GM19395 (cell line): ENCODE measurements at regions not wholly inside any gene's neighbourhood (a gene's known extent, or its start where the extent isn't known, plus 50 kb on each side); places are given as distances from the start of the nearest gene placed in this dataset.

ENCODE experiments used
- ATAC-seq: cut with Tn5 transposase; IDR thresholded peaks from one replicate; pipeline ENCODE4 v1.9.1; 2021; ENCODE audit warnings: mild to moderate bottlenecking, moderate library complexity; ENCODE audit not compliant: unreplicated experiment

DNA sequence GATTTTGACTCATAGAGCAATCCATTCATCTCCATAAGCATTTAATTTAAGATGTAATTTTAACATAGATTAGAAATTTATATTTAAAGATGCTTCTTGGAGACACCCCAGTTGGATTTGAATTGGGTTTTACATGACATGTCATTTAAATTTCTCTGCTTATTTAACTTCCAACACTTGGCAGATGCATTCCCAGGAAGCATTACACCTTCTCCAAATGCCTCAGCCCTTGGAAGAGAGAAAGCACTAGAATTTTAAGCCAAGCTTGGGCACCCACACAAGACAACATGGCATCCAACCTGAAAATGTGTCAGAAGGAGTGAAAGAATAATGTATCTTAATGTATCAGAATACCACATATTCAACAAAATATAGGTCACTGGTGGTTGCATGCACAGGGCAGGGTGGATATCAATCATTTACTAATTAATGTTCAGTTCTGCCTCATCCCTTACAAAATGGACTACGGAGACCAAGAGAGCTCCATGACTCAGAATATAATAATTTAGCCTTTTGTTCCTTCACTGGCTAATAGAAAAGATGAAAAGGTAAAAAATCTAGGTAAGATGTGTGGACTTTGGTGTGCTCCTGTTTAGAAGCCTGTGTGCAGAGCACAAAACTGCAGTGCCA lies 541.7 kb upstream of the SORCS1 start:
- ATAC-seq, result no peak

DNA sequence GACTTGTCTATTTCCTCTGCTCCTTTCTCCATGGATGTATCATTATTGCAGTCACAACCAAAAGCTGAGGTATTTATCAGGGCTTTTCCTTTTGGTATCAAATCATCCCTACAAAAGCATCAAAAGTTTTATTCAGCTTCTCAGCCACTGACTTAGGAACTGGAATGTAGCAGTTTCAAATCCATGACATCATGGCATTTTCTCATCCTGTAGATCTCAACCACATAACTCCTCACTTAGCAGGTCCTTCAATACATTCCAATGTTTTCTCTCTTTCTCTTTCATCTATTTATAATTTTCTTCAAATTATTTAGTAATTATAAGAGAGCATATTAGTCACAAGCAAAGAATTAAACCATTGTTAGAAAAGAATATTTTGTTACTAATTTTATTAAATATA lies 537.4 kb upstream of the SORCS1 start:
- ATAC-seq, result no peak

DNA sequence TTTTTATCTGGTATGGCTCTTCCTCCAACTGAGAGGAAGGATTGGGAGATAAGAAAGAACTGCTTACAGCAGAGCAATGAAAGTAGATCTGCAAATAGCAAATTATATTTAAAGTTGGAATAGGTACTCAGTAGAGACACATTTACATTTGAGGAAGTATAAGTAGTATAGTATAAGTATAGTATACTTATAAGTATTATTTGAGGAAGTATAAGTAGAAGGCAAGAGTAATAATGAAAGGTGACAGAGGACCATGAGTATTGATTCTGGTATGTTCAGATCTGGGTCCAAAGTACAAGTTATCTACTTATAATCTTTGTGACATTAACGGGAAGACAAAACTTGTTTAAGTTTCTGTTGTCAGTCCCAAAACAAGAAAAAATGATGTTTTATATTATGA lies 527.6 kb upstream of the SORCS1 start:
- no peak for ATAC-seq

DNA sequence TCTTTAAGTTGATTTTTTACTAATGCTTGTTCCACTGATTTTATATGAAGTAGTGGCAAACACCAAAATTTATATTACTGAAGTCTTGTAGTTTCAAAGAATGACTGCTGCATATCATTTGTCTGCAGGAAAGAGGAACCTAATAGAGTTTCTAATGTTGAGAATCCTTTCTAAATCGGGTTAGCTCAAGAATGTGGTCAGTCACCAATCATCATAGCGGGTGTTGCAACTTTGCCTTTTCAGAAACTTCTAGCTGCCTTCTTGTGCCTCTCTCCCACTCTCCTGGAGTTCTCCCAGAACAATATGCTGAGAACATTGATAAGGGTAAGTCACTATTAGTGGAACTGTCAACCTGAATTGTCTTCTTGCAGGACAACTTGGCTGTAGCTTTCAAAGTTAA lies 524.8 kb upstream of the SORCS1 start:
- ATAC-seq, result peak; percentile 64

DNA sequence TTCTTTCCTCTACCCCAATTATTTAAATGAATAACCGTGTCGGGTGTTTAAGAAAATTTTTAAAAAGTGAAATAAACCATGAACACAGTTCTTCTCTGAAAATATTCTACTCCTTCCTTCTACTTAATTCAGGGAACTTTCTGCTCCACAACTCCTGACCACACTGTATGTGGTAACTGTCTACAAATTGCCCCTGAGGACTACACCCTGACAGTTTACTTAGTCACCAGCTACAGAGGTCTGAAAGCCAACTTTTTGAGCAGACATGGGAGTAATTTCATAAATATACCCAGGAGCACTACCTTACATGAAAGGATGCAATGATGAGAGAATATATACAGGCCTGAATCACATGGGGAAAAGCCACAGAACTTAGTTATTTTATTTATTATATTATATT lies 523.2 kb upstream of the SORCS1 start:
- no peak for ATAC-seq

DNA sequence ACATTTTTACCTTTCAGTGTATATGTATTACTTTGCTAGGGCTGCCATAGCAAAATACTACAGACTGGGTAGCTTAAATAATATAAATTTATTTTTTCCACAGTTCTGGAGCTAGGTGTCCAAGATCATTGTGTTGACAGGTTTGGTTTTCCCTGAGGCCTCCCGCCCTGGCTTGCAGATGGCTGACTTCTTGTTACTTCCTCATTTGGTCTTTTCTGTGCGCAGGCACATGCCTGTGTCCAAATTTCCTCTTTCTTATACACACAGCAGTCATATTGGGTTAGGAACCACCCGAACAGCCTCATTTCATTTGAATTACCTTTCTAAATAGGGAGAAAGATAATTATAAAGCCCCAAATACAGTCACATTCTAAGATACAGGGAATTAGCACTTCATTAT lies 521.6 kb upstream of the SORCS1 start:
- no peak for ATAC-seq

DNA sequence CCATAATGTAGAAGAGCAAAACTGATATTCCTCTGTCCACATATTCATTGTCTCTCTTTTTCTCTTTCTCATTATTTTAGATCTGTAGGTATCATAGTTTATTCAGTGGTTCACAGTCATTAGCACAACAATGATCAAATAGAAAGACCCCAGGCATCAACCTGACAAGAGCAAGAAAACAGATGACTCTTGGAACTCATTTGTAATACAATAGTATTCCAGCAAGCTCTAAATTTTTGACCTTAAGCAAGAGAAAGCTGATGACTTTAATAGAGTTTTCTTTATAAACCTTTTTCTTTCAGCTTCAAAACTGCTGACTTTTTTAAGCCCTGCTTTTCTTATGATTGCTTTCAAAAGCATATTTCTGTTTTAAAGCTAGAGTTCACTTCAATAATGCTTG lies 507.5 kb upstream of the SORCS1 start:
- ATAC-seq, result no peak

DNA sequence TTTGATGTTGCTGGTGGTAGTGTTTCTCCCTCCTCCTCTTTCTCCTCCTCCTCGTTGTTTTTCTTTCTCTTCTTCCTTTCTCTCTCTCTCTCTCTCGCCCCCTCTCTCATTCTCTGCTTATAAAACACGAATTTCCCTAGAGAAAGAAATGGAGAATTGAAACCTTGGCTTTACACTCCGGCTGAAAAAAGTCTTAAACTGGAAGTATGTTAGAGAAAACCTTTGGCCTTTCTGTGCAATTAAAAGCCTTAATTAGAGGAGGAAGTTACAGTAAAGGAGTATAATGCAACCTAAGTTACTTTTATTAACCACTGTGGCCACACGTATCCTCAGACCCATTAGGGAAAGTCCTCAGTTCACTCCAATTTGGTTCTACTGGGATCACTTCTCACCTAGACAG lies 501.7 kb upstream of the SORCS1 start:
- no peak for ATAC-seq

DNA sequence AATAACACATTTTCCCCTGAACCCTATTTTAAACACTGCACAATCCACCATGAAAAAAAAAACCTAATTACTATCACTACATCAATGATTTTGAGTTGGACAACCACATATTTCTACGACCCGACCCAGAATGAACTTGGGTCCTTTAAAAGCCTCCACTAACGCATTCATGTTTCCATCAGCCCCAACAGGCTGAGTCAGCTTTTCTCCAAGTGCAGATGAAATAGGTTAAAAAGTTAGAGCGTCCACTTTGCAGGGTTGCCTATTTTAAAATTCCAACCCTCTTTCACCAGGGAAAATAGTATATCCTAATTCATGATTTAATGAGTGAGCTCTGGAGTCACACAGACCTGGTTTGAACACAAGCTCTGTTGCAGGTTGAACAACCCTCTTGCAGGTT lies 501.0 kb upstream of the SORCS1 start:
- ATAC-seq, result no peak

DNA sequence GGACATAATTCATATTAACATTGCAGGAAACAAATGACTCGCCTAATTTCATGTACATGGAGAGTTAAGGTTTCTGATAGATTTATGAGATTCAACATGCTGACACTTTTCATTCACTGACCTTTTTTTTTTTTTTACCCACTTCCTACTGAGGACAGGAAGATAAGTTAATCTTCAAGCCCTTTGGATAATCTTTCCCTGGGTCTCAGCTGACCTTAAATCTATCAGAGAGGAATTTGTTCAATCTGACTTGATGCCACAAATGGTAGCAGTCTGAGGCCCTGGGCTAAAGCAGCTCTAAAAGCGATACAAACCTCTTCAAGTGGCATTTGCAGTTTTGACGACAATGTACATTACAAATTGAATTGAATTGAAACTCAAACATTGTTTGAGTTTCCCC lies 493.3 kb upstream of the SORCS1 start:
- no peak for ATAC-seq

DNA sequence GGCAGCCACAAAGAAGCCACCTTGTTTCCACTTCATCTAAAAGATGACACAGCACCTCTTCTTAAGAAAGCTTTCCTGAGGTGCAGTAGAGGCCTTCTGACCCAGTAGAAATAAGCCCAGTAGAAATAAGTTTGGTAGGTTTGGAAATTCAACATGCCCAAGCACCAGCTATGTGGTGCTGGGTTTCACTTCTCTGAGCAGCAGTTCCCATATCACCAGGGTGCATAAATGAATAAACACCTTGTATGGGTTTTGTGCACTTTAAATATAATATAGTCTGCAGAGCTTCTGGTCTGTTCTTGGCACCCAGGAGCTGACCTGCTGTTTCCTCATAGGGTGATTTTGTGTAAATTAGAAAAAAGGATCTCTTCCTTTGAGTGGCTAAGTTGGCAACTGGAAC lies 492.4 kb upstream of the SORCS1 start:
- ATAC-seq, result no peak

DNA sequence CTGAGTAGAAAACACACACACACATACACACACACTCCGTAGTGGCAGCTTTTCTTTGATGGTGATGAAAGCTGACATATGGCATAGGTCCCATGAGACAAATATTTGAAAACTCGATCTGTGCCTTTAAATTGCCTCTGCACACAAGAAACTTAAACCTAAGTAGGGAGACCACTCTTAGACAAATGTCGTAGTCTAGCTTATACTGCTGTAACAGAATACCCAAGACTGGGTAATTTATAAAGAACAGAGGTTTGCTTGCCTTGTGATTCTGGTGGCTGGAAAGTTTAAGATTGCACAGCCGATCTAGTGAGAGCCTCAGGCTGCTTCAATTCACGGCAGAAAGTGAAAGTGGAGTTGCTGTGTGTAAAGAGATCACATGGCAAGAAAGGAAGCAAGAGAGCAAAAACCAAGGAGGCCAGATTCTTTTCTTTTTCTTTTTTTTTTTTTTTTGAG lies 489.4 kb upstream of the SORCS1 start:
- peak; percentile 93 for ATAC-seq

DNA sequence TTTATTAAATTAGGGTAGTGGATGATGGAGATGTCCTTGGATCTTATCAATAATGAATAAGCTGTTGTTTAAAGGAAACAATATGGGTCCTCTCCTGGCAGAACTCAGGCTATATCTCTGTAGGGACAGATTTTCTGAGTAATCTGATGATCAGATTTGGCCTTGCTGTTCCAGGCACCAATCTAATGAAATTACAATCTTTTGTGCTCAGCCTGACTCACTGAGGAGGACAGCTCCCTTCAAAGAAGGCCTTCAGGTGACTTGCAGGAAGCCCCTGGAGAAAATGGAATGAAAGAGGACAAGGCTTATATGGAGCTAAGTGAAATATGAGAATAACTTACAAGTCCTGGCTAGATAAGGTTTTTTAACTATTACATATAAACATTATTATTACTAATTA lies 486.4 kb upstream of the SORCS1 start:
- ATAC-seq, result no peak

DNA sequence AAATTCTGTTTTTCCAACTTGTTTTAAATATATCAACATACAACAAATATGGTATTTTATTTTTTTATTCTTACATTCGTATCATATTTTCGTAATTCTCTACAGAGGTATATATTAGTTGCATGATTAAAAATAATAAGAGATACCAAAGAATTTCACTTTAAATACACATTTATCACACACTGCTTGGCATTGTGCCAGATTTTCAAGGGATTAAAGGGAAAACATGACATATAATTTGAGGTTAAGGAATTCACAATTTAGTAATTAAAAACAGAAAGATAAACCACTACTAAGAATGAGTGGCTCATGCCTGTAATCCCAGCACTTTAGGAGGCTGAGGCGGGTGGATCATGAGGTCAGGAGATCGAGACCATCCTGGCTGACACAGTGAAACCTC lies 484.7 kb upstream of the SORCS1 start:
- no peak for ATAC-seq

DNA sequence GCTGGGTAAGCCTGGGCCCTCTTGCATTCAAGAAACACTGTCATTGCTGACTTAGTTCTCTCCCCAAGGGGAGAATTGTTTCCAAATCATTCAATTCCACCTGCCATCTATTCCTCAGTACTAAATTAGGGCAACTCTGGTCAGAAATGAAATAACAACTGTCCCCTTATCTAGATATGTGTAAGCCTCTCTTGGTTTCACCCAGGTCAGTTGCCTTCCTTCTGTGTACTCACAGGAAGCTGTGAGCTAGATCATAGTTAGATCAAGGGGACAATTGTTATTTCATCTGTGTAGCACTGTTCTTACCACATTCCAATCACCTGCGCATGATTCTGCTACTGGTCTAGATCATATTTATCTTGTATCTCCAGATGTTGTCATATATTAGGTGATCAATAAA lies 483.0 kb upstream of the SORCS1 start:
- no peak for ATAC-seq

DNA sequence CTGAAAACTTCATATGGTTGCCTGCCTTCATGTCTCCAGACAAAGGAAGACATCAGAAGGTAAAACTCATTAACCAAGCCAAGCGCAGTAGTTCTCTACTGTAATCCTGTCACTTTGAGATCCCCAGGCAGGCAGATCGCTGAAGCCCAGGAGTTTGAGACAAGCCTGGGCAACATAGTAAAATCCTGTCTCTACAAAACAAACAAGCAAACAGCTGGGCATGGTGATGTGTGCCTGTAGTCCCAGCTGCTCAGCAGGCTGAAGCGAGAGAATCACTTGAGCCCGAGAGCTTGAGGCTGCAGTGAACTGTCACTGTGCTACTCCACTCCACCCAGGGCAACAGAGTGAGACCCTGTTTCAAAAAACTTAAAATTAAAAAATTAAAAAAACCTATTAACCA lies 467.4 kb upstream of the SORCS1 start:
- no peak for ATAC-seq

DNA sequence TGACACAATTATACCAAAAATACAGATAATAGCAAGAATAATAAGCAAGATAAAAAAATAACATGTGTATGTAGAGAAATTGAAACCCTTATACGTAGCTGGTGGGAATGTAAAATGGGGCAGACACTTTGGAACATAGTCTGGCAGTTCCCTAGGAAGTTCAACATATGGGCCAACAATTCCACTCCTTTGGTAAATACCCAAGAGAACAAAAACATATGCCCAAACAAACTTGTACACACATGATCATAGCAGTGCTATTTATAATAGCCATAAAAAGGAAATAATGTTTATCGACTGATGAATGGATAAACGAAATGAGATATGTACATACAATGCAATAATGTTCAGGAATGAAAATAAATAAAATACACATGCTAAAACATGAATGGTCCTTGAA lies 462.4 kb upstream of the SORCS1 start:
- no peak for ATAC-seq

DNA sequence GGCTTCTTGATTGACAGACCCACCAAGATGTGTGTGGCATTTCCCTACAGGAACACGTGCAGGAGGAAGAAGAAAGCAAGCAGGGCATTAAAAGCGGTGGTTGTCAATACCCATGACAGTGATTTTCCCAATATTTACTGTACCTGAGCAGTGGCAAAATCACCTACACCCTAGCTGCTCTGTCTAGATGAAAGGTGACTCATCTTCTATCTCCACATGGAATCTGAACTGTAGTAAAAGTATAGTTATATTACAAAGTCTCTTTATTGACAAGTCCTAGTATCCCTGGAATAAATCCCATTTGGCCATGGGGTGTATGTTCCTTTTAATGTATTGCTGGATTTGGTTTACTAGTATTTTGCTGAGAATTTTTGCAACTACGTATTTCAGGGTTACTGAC lies 458.8 kb upstream of the SORCS1 start:
- no peak for ATAC-seq

DNA sequence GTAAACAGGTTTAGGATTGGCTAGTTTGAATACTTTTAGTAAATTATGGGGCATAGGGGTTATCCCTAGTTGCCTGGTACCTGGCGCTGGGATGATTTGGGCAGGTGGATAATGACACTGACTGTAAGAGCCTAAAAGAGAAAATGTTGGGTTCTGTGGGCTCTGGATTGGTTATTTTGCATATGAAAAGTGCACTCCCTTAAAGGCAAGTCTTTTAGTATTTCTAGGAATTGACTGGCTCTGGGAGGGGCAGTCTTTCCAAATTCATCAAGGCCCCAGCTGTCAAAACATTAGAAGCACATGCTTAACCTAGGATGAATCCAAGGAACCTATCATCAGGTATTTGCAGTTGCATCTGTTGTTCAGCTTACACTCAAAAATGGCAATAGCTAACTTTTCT lies 454.6 kb upstream of the SORCS1 start:
- no peak for ATAC-seq

DNA sequence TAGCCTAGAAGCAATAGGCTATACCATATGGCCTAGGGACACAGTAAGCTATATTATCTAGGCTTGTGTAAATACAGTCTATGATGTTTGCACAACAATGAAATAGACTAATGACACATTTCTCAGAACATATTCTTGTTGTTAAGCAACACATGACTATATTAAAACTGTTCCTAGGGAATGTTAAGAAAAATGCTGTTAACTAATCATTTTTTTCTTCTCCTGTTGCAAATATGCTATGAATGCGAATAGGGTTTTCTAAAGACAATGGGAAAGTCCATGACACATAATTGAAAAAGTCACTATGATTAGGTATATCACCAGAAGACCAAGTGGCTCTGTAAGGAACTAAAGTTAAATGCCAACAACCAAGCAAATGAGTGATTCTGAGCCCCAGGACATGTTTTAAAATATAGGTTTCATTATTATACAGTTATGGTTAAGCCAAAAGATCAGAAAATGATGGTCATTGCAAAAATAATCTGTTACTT lies 454.0 kb upstream of the SORCS1 start:
- no peak for ATAC-seq

DNA sequence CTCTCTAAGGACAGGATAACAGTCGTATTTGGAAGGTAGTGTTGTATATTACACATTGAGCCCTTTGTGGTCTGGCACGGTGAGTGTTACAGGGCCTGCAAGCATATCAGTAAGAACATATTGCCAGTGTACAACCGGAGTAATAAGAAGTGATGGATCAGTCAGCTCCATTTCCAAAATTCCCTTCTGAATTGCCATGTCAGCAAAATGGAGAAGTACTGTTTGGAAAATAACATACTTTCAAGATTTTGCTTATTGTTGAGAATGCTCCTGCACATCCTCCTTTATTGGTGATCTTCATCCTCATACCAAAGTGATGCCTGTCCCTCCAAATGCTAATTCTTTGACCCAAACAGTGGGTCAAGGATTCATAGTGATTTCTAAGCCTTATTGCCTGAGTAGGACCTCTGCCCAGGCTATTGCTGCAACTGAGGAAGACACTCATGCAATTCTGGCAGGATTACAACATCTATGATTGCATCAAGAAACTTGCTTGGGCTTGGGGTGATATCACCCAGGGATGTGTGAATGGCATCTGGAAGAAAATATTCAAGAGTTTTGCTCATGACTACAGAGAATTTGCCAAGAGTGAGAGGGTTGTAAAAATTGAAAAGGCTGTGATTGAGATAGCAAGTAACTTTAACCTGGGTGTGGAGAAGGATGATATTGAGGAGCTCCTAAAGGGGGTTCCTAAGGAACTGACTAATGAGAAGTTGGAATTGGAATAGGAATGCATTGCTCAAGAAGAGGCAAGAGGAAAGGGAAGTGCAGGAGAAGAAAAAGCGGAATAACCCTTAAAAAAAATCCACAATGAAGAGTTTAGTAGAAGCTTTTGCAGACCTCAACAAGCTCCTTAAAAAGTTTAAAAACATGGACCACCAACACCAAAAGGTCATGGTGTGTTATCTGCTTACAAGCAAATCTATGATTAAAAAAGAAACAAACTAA lies 452.2 kb upstream of the SORCS1 start:
- ATAC-seq, result no peak

DNA sequence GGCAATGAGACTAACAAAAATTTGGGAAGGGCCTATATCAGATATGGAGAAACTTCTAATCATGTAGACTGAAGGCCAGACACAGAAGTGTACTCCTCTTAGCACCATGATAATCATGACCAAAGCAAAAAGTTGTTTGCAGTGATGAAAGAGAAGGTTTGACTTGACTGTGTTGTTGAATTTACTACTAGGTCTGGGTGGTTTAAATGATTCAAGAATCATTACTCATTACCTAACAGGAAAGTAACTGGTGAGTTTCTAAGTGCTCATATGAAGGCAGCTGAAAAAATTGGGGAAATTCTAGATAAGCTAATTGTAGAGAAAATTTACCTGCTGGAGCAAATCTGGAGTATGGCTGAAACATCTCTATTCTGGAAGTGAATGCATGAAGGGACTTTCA lies 451.5 kb upstream of the SORCS1 start:
- no peak for ATAC-seq
